Hematopoietic multipotent progenitor cell (in vitro differentiated cells): ENCODE measurements at regions not wholly inside any gene's neighbourhood (a gene's known extent, or its start where the extent isn't known, plus 50 kb on each side); places are given as distances from the start of the nearest gene placed in this dataset.
"Not testable (repeated sequence)": the region's sequence is repeated elsewhere in the genome, so short reads cannot be mapped to it uniquely, and the experiment has no call there.

Source experiments
- DNase-seq, 3 donors: peaks; one replicate each; pipeline ENCODE4 v3.0.0-alpha.2; 2011 to 2015; ENCODE audit warnings: low read depth in 2 of 3, low spot score in 2 of 3

GRCh38 chr2:41216978-41217377, 765.1 kb upstream of the SLC8A1 start:
- DNase-seq = no peak

- DNase-seq = no peak
Measured at GRCh38 chr2:41222593-41222992, 770.7 kb upstream of the SLC8A1 start.

GRCh38 chr2:41234093-41234492, 782.2 kb upstream of the SLC8A1 start:
- no peak for DNase-seq

- DNase-seq = no peak
Measured at GRCh38 chr2:41241325-41242000, 789.6 kb upstream of the SLC8A1 start.

DNA sequence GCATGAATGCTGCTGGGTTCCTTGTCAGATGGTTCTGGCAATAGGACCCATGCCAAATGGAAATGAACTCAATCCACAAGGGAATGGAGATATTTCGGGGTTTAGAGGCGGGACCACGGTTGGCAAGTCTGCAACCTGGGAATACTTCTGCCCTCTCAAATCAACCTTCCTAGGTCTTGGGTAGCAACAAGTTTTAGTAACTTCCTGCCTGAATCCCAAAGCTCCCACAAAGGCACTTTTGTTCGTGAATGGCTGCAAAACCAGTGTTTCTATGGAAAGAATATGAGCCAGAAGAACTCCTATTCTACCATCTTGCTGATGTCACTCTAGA, 790.1 kb upstream of the SLC8A1 start:
- DNase-seq = no peak

DNA sequence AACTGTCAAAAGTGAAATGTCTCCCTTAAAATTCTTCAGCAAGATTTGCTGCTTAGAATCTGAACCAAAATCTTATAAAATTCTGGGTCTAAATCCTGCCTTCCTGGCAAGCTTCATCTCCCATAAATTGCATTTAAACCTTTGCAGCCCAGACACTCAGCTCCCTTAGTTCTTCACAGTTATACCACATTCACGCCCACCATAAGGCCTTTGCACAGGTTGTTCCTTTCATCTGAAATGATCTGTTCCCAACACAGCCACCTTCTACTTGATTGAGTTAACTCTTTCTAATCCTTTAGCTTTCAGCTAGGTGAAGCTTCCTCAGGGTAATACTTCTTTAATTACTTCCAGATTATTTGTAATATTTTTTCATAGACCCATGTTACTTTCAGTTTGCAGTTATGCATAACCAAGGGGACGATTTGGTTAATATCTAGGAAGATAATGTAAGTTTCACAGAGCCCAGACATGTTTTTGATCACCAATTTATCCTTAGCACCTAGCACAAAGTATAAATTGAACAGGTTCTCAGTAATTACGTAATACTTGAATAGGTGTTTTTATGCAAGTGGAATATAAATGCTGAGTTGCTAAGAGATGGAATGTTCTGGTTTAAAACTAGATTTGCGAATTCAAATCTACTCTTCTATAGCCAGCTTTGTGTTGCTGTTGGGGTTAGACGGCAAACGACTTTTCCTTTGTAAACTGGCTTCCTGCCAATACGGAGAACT, 779.7 kb upstream of the PKDCC start:
- DNase-seq = no peak

DNA sequence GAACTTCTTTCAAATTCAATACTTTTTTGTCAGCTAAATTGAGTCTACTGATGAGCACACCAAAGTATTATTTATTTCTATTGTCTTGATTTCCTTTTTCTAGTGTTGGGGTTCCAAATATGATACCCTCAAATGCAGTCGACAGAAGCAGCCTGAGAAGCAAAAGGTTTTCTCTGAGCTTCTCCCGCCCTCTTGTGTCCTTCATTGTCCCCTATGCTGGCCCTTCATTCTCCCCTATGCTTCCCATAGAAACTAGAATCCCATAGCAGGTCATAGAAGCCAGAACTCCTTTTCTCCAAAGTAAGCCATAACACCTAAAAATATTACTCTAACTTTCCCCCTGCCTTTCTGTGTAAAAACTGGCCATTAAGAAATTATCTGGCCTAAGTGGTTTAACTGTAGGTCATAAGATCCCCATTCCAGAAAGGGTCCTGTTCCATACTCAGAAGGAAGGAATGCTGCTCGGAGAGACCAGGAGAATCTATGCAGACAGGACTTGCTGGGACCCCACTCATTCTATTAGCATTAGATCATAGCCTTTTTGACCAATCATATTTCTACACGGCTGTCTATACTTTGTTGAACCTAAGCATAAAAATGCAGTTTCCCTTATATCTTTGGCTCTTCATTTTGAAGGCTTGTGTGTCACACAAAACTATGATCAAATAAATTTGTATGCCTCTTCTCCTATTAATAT, 764.6 kb upstream of the PKDCC start:
- no peak for DNase-seq

GRCh38 chr2:41293491-41293890, 754.3 kb upstream of the PKDCC start:
- DNase-seq = no peak

- DNase-seq = no peak
Measured at GRCh38 chr2:41294331-41294730, 753.5 kb upstream of the PKDCC start.

DNA sequence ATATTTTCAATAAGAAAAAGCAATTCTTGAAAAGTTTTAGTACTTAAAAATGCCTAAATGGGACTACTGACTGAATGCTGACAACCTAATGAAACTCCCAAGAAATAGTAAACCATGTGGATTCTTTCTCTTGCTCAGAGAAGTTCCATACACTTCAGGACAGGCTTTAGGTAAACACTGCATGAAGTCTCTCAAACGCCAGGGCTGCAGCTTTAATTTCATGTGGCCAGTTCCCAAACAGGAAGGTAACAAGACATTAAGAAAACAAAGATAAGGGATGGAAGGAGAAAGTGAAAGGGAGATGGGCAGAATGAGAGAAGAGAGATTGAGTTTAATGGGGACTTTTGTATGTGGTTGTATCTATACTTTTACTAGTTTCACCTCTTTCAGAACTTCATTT, 734.7 kb upstream of the PKDCC start:
- DNase-seq = no peak

DNA sequence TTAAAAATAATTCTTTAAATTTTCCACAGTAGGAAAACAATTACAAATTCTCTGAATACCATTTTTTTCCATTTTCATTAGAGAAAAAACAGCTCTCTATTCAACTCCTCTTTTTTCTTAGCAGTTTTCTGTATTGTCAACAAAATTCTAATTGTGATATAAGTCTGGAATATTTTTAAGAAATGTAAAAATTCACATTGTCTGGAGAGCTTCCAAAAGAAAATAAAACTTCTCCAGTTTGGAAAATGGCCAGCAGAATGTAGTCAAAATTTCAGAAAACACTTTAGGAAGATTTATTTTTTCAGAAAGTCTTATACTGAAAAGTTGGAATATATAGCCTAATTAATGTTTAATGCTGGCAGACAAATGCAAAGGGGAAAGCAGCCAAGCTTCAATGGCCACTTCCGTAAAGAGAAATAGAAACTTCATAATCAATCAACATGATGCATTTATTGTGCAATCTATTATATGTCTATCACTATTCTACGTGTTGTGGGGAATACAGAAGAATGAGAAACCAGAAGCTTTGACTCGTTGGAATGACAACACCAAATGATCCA, 733.2 kb upstream of the PKDCC start:
- DNase-seq = no peak

DNA sequence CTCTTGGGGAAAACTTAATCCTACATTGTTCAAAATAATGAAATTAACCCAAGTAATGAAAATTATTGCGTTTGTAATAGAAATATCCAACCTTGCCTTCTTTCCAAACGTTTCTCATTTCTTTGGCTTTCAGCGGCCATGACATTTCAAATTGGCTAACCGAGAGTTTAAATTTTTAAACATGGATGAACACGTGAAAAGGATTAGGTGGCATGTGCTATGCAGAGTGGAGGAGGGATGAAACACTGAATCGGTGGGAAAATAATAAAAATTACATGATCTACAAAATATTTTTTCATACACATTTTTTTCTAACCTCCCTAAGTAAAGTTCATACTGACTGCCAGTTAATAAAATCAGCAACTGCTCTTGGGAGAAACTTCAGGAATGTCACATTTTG, 728.4 kb upstream of the PKDCC start:
- DNase-seq = no peak

DNA sequence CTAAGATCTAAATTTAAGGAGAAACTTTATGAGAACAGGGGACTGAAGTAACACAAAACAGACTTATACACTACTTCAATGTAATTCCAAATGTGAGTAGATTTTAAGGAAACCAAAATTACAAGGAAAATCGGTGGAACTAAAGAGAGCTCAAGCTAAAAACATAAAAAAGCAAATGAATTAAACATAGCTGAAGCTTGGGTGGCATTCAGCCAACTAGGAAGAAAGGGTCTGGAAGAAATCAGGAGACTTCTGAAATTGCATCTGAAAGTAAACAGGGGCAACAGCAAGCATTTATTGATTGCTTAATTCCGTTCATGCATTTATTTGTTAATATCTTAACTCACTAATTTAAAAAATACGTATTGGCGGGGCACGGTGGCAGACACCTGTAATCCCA, 727.3 kb upstream of the PKDCC start:
- DNase-seq = no peak

DNA sequence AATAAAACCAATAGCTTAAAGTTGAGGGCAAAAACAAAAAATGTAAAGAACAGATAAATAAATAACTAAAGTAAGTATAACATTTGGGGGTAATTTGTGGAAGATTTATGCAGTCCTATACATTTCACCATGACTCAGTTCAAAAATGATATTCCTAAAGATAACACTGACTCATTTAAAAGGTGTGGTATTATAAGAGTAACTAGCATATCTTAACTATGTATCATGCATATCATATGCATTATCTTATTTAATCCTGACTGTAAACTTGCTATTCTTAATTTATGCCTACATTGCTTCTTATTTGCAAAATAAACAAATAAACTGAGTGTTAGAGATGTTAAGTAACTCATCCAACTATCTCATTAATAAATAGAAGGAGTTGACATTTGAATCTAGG, 726.5 kb upstream of the PKDCC start:
- DNase-seq = no peak

GRCh38 chr2:41326851-41327250, 721.0 kb upstream of the PKDCC start:
- DNase-seq = no peak

DNA sequence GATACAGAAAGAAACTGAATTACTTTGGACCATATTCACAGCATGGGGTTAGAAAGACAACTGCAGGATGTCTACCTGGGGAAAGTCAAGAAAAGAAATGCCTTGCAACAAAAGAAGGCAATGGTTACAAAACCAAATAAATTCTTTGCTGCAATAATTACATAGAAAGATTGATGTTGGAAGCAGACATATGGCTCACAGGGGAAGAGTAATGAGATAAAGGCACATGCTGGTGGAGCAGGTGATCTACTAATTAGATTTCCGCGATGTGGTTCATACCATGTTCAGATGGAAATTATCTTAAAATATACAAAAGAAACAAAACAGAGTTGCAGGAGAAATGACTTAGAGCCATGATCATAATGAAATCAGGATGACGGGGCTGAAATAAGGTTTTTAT, 718.8 kb upstream of the PKDCC start:
- no peak for DNase-seq

DNA sequence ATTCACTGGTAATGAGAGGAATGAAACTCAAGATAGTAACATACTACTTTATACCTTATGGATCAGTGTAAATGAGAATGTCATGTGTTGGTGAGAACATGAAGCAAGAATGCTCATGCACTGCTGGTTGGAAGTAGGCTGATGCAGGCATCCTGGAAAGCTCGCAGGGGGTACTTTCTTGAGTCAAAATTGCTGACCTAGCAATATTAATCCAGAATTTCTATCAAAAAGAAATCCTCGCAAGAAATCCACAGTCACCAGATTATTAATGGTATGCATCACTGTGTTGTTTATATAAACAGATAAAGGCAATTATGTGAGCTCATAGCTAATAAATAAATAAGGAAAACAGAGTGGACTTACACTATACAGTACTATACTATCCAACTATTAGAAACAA, 713.7 kb upstream of the PKDCC start:
- no peak for DNase-seq

DNA sequence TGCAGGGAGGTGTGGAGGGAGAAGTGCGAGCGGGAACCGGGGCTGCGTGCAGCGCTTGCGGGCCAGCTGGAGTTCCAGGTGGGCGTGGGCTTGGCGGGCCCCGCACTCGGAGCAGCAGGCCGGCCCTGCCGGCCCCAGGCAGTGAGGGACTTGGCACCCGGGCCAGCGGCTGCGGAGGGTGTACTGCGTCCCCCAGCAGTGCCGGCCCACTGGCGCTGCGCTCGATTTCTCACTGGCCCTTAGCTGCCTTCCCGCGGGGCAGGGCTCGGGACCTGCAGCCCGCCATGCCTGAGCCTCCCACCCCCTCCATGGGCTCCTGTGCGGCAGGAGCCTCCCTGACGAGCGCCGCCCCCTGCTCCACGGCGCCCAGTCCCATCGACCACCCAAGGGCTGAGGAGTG, 712.2 kb upstream of the PKDCC start:
- DNase-seq = not testable (repeated sequence)

- no peak for DNase-seq
Measured at GRCh38 chr2:41337956-41338355, 709.9 kb upstream of the PKDCC start.

DNA sequence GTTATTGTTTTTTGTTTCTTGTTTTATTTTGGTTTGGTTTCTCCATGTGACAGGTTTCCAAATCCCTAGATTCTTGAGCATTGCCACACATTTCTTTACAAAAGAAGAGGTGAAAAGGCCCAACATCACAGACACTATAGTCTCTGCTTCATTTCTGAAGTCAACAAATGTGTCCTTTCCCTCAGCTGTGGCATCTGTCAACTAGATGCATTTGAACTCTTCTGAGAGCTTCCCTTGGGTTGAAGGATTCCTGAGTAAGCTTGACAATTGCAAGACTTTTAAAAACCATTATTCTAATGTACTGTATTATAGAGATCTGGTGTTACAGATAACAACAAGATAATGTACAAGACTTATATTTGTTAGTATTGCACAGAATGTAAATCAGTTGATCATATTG, 703.3 kb upstream of the PKDCC start:
- no peak for DNase-seq

GRCh38 chr2:41353060-41353459, 694.8 kb upstream of the PKDCC start:
- DNase-seq = no peak

DNA sequence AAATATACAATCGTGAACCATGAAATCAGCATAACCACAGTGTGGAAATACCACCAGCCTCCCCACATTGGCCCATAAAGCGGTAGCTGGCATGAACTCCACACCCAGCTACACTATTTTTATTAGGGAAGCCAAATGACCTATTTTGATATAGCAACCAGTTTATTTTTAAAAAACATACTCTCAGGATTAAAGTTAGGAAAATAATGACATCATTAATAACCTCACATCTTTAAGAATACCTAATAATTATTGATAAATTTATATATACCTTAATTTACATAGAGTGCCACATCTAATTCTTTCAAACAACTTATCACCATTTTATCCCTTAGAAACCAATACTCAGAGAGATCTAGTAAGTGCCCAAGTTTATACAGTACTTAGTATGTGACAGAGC, 692.0 kb upstream of the PKDCC start:
- DNase-seq = no peak
